ENCODE measurements at regions not wholly inside any gene's neighbourhood (a gene's known extent, or its start where the extent isn't known, plus 50 kb on each side); places are given as distances from the start of the nearest gene placed in this dataset.

DNA sequence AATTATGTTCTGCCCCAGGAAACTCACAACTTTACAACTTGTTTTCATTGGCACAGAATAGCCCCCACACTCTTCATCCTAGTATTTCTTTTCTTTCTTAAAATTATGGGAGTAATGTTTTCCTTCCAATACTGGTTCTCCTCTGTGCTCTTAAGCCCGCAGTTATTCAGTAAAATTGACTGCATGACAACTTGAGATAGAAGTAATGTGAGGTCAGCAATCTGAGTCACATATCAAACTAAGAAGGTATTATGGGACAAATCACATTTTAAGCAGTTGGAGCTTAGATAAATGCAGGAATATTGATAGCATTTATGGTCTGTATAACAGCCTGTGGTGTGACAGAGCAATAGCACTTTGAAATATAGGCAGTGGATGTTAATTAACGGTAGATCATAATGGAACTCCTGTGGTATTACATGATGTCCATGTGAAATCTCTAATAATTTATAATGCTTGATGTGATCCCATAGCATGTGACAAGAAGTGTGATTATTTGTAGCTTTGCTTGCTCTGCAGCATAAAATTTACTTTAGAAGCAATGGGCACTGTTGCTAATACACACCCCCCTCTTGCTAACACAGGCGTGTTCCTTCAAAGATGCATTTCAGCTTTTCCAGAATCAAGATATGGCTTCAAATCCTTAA is 351.4 kb upstream of the CDH20 start:
- H3K4me1 ChIP-seq (ENCODE audit: control insufficient read depth, low read depth, low read length), result no peaks in the 10 kb centered on the region
- H3K27ac ChIP-seq (ENCODE audit: low read length), result no peak overlapping the region
- H3K9ac ChIP-seq (ENCODE audit: low read length), result no peak overlapping the region
- no peak overlapping the region for H3K4me3 ChIP-seq (ENCODE audit: low read length)
- H3K27me3 ChIP-seq (ENCODE audit: control insufficient read depth, insufficient read depth, low read length), result no peaks in the 10 kb centered on the region
- no peaks in the 10 kb centered on the region for H3K9me3 ChIP-seq (ENCODE audit: control insufficient read depth, low read depth, low read length)
- no peaks in the 10 kb centered on the region for H3K36me3 ChIP-seq (ENCODE audit: control insufficient read depth, low read depth, low read length)

DNA sequence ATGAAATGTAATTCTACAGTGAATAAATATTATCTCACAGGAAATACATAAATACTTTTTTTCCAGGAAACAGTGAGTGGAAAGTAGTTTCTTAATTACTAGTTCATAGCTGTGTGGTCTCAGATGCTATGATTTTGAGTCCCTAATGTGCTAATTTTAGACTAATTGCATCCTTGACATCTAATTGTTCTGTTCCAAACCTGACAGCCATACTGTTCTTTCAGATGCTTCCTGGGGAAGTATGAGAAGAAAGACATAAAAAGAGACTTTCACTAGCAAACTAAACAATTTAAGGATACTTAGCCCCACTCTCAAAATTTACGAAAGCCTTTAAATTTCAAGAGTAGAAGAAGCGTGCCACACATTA is 350.9 kb upstream of the CDH20 start:
- Histone ChIP-seq H3K9me3 (ENCODE audit: control insufficient read depth, low read depth, low read length) (no peaks in the 10 kb centered on the region), H3K4me1 (ENCODE audit: control insufficient read depth, low read depth, low read length) (no peaks in the 10 kb centered on the region), H3K36me3 (ENCODE audit: control insufficient read depth, low read depth, low read length) (no peaks in the 10 kb centered on the region), H3K4me3 (ENCODE audit: low read length) (no peak overlapping the region), H3K27me3 (ENCODE audit: control insufficient read depth, insufficient read depth, low read length) (no peaks in the 10 kb centered on the region), H3K27ac (ENCODE audit: low read length) (no peak overlapping the region), H3K9ac (ENCODE audit: low read length) (no peak overlapping the region)

DNA sequence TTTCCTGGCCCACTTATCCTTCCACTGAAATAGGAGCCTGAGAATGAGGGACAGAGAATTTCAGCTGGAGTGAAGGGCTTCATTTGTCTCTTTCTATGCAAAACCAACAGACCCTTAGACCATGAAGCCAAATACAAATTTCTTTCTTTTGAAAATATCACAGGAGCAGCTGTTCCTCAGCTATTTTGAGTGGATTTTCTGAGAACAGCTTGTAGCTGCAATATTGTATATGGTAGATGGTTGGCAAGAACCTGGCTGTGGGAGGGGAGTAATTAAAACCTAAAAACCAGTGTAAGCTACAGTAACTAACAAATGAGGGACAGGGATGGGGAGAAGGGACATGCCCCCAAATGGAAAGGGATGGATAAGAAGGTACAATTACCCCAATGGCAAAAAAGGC is 350.3 kb upstream of the CDH20 start:
- Histone ChIP-seq H3K27me3 (ENCODE audit: control insufficient read depth, insufficient read depth, low read length) (no peaks in the 10 kb centered on the region), H3K4me1 (ENCODE audit: control insufficient read depth, low read depth, low read length) (no peaks in the 10 kb centered on the region), H3K36me3 (ENCODE audit: control insufficient read depth, low read depth, low read length) (no peaks in the 10 kb centered on the region), H3K9ac (ENCODE audit: low read length) (no peak overlapping the region), H3K4me3 (ENCODE audit: low read length) (no peak overlapping the region), H3K27ac (ENCODE audit: low read length) (no peak overlapping the region), H3K9me3 (ENCODE audit: control insufficient read depth, low read depth, low read length) (no peaks in the 10 kb centered on the region)

DNA sequence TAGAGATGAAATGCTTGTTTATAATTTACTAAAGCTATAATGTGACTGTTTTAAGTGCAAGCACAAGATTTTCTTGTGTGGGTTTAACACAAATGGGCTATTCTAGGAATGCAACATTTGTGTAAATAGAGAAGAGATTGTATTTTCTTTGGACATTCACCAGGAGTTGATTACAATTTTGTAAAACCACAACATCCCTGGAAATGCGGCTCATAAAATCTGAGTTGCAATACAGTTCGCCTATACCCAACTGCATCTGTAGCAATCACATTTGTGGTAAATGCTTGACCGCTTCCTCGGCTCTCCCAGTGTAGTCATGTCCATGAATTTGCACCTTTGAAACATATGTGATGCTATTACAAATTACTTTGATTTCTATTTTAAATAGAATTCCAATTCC is 348.7 kb upstream of the CDH20 start:
- Histone ChIP-seq H3K4me3 (ENCODE audit: low read length) (no peak overlapping the region), H3K4me1 (ENCODE audit: control insufficient read depth, low read depth, low read length) (no peaks in the 10 kb centered on the region), H3K27me3 (ENCODE audit: control insufficient read depth, insufficient read depth, low read length) (no peaks in the 10 kb centered on the region), H3K9ac (ENCODE audit: low read length) (no peak overlapping the region), H3K27ac (ENCODE audit: low read length) (no peak overlapping the region), H3K36me3 (ENCODE audit: control insufficient read depth, low read depth, low read length) (no peaks in the 10 kb centered on the region), H3K9me3 (ENCODE audit: control insufficient read depth, low read depth, low read length) (no peaks in the 10 kb centered on the region)

DNA sequence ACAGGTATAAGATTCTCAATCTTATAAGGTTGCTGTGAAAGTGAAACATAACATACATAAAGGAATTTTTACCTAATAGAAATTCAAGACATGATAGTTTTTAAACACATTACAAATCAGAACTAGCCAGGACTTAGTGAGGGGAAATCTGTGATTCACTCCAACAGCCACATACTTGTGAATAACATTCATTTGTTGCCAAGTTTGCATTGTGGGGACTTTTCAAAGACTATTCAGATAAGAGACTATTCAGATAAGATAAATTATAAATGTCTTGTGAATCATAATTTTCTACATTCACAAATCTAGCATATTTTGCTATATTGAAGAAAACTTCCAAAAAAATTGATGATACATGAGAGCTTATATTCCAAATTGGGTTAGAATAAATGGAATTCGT is 345.3 kb upstream of the CDH20 start:
- no peaks in the 10 kb centered on the region for H3K9me3 ChIP-seq (ENCODE audit: control insufficient read depth, low read depth, low read length)

DNA sequence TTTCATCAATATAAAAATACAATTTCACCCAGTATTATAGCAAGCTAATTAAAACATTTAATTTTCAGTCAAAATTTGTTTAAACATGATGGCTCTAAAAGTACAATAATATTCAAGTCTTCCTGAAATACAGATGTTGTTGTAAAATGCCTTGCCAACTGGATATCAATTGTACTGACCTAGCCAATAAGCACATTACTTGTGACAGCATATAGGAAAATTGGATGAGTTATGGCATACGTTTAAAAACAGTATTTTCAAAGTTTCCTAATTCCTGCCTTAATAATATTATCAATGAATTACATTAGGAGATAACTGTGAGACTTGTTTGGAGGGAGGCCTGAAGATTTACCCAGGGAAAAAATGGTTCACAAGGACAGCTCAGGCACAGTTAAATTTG is 336.9 kb upstream of the CDH20 start:
- H3K4me3 ChIP-seq (ENCODE audit: low read length), result no peak overlapping the region
- no peaks in the 10 kb centered on the region for H3K9me3 ChIP-seq (ENCODE audit: control insufficient read depth, low read depth, low read length)
- no peak overlapping the region for H3K27ac ChIP-seq (ENCODE audit: low read length)
- H3K36me3 ChIP-seq (ENCODE audit: control insufficient read depth, low read depth, low read length), result no peaks in the 10 kb centered on the region
- no peak overlapping the region for H3K9ac ChIP-seq (ENCODE audit: low read length)
- H3K4me1 ChIP-seq (ENCODE audit: control insufficient read depth, low read depth, low read length), result no peaks in the 10 kb centered on the region
- H3K27me3 ChIP-seq (ENCODE audit: control insufficient read depth, insufficient read depth, low read length), result no peaks in the 10 kb centered on the region

More for the DNA sequence above, 345.3 kb upstream of the CDH20 start:
- no peak overlapping the region for H3K27ac ChIP-seq (ENCODE audit: low read length)
- no peak overlapping the region for H3K9ac ChIP-seq (ENCODE audit: low read length)
- H3K36me3 ChIP-seq (ENCODE audit: control insufficient read depth, low read depth, low read length), result no peaks in the 10 kb centered on the region
- H3K4me1 ChIP-seq (ENCODE audit: control insufficient read depth, low read depth, low read length), result no peaks in the 10 kb centered on the region
- H3K4me3 ChIP-seq (ENCODE audit: low read length), result no peak overlapping the region
- H3K27me3 ChIP-seq (ENCODE audit: control insufficient read depth, insufficient read depth, low read length), result no peaks in the 10 kb centered on the region

DNA sequence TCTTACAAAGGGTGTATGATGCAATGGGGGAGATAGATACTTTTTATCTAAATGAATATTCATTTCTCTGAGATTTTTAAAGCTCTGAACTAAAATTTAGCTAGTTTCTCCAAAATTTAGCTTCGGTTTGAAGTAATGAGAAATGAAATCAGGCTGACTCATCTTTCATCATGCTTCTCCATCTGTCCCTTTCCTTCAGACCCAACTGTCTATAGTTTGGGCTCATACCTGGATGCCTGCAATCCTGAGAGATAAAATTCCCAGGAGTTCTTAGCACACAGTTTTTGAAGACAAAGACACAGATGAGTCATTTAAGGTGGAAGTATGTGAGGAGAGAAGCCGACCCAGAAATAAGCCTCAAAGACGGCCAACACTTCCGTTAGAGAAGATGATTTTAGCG is 336.4 kb upstream of the CDH20 start:
- Histone ChIP-seq H3K9ac (ENCODE audit: low read length) (no peak overlapping the region), H3K27me3 (ENCODE audit: control insufficient read depth, insufficient read depth, low read length) (no peaks in the 10 kb centered on the region), H3K36me3 (ENCODE audit: control insufficient read depth, low read depth, low read length) (no peaks in the 10 kb centered on the region), H3K4me3 (ENCODE audit: low read length) (no peak overlapping the region), H3K4me1 (ENCODE audit: control insufficient read depth, low read depth, low read length) (no peaks in the 10 kb centered on the region), H3K27ac (ENCODE audit: low read length) (no peak overlapping the region), H3K9me3 (ENCODE audit: control insufficient read depth, low read depth, low read length) (no peaks in the 10 kb centered on the region)

DNA sequence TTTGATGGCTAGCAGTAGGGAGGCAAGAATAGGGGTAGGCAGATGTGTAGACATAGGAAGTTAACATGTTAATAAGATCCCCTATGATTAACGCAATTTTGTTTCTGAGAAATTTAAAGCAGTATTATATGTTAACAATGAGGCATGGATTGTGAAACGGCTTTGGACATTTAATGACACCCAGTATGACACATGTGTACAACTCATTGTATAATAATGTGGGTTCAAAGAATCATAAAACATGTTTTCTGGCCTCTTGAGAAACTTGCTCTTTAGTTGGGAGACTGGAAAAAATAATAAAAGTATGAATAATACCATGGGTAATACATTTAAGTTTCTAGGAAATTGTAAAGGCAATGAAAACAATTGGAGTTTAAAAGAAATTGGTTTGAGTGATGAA is 332.1 kb upstream of the CDH20 start:
- no peaks in the 10 kb centered on the region for H3K36me3 ChIP-seq (ENCODE audit: control insufficient read depth, low read depth, low read length)
- no peaks in the 10 kb centered on the region for H3K27me3 ChIP-seq (ENCODE audit: control insufficient read depth, insufficient read depth, low read length)
- H3K9ac ChIP-seq (ENCODE audit: low read length), result no peak overlapping the region
- no peaks in the 10 kb centered on the region for H3K9me3 ChIP-seq (ENCODE audit: control insufficient read depth, low read depth, low read length)
- no peak overlapping the region for H3K27ac ChIP-seq (ENCODE audit: low read length)
- no peak overlapping the region for H3K4me3 ChIP-seq (ENCODE audit: low read length)
- no peaks in the 10 kb centered on the region for H3K4me1 ChIP-seq (ENCODE audit: control insufficient read depth, low read depth, low read length)

DNA sequence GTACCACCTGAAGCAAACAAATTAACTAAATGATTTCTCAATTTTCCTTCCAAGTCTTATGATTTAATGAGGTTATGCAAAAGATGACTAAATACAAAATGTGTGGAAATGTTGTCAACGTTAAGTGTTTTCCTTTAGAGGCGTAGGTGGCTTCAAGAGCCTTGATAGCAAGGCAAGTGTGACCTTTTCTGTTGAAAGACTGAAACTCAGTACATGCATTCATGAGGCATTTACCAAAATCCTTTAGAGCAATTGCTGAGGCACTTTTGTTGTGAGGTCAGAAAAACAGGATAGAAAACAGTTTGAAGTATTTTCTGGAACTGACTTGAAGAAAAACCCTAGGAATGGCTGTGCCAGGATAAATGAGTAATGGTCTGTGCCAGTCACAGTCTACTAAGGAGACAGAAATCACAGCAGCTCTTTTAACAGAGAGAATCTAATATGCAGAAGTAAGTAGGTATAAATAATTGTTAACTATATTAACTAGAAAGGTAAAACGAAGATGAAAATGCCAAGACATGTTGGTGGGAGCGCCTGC is 326.5 kb upstream of the CDH20 start:
- H3K4me1 ChIP-seq (ENCODE audit: control insufficient read depth, low read depth, low read length), result no peaks in the 10 kb centered on the region
- no peak overlapping the region for H3K4me3 ChIP-seq (ENCODE audit: low read length)
- H3K36me3 ChIP-seq (ENCODE audit: control insufficient read depth, low read depth, low read length), result no peaks in the 10 kb centered on the region
- H3K27ac ChIP-seq (ENCODE audit: low read length), result no peak overlapping the region
- H3K9ac ChIP-seq (ENCODE audit: low read length), result no peak overlapping the region
- H3K9me3 ChIP-seq (ENCODE audit: control insufficient read depth, low read depth, low read length), result no peaks in the 10 kb centered on the region
- H3K27me3 ChIP-seq (ENCODE audit: control insufficient read depth, insufficient read depth, low read length), result no peaks in the 10 kb centered on the region

DNA sequence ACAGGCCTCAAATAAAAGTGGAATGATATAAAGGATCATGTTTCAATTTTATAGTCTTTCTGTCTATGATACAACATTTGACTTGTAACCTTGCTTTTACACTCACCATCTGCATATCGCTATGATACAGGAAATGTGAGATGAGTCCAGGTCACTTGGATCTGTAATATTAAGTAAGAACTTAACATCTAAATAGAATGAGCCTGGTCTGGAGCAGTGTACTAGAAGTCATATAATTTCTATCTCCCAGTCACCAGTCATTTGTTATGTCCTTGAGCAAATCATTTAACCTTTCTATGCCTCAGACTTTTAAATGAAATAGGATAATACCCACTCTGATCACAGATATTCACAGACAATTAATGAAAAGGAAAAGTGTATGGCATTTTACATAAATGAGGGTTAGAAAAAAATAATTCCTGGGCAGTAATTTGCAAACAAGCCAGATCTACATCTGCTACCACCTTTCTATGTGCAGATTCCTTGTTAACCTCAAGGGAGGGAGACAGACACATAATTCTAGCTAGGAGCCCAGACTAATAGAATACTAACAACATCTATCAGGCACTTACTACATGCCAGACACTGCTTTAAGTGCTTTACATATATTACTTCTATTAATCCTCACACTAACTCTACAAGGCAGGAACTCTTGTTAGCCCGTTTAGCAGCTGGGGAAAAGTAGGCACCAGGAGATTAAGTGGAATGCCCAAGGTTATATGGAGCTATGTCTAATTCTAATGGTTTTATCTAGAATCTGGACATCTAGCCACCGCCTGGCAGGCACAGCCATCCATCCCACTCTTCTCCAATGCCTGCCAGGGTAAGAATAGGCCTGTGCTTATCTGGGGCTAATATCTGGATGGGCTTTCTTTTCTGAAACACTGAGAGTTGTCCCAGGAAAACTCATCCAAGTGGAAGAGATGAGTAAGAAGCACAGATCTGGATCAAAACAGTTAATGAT is 313.6 kb upstream of the CDH20 start:
- H3K27ac ChIP-seq (ENCODE audit: low read length), result no peak overlapping the region
- H3K9me3 ChIP-seq (ENCODE audit: control insufficient read depth, low read depth, low read length), result peaks cover 10% of the 10 kb centered on the region
- no peaks in the 10 kb centered on the region for H3K36me3 ChIP-seq (ENCODE audit: control insufficient read depth, low read depth, low read length)
- no peak overlapping the region for H3K4me3 ChIP-seq (ENCODE audit: low read length)
- H3K4me1 ChIP-seq (ENCODE audit: control insufficient read depth, low read depth, low read length), result no peaks in the 10 kb centered on the region
- H3K9ac ChIP-seq (ENCODE audit: low read length), result no peak overlapping the region
- H3K27me3 ChIP-seq (ENCODE audit: control insufficient read depth, insufficient read depth, low read length), result no peaks in the 10 kb centered on the region

DNA sequence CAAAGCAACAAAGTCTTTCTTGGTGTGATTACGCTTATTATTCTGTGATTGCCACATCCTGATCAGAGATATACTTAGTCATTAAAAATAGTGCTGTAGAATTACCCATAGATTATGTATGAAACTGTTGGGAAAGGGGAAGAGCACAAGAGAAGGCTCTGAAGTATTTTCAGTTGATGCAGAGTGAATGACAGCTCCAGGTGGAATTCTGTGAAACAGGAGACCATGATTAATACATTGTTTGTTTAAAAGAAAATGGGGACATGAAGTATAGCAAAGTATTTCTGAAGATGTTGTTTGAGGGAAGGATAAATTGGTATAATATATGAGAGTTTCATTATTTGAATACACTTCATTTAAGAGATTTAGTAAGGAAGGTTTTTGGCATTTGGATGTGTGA is 307.6 kb upstream of the CDH20 start:
- Histone ChIP-seq H3K27me3 (ENCODE audit: control insufficient read depth, insufficient read depth, low read length) (no peaks in the 10 kb centered on the region), H3K9me3 (ENCODE audit: control insufficient read depth, low read depth, low read length) (peaks cover 10% of the 10 kb centered on the region), H3K27ac (ENCODE audit: low read length) (no peak overlapping the region), H3K9ac (ENCODE audit: low read length) (no peak overlapping the region), H3K4me3 (ENCODE audit: low read length) (no peak overlapping the region), H3K4me1 (ENCODE audit: control insufficient read depth, low read depth, low read length) (no peaks in the 10 kb centered on the region), H3K36me3 (ENCODE audit: control insufficient read depth, low read depth, low read length) (no peaks in the 10 kb centered on the region)

Data from iPS-18a (cell line).